ENCODE measurements at regions not wholly inside any gene's neighbourhood (a gene's known extent, or its start where the extent isn't known, plus 50 kb on each side); places are given as distances from the start of the nearest gene placed in this dataset.

- Mint-ChIP-seq H3K27me3 (ENCODE audit: low read depth in 3 of 3) (no peaks in the 10 kb centered on the region), H3K4me1 (no peaks in the 10 kb centered on the region), H3K36me3 (no peaks in the 10 kb centered on the region), H3K9me3 (peaks cover 0 to 7% (median 0%) of the 10 kb centered on the region in 6 donors), H3K27ac (no peak overlapping the region), H3K4me3 (no peak overlapping the region)
- DNase-seq = no peak
Observed at GRCh38 chr11:109752212-109752825, 330.3 kb downstream of the C11orf87 start.

- H3K4me1 Mint-ChIP-seq = no peaks in the 10 kb centered on the region
- no peaks in the 10 kb centered on the region for H3K36me3 Mint-ChIP-seq
- no peak overlapping the region for H3K4me3 Mint-ChIP-seq
- H3K27me3 Mint-ChIP-seq (ENCODE audit: low read depth in 3 of 3) = no peaks in the 10 kb centered on the region
- no peak for DNase-seq
- no peak overlapping the region for H3K27ac Mint-ChIP-seq
- peaks cover 0 to 11% (median 2%) of the 10 kb centered on the region in 6 donors for H3K9me3 Mint-ChIP-seq
Observed at GRCh38 chr11:109756521-109756920, 334.5 kb downstream of the C11orf87 start.

- Mint-ChIP-seq H3K9me3 (peaks cover 0 to 11% (median 2%) of the 10 kb centered on the region in 6 donors), H3K36me3 (no peaks in the 10 kb centered on the region), H3K27ac (no peak overlapping the region), H3K4me1 (no peaks in the 10 kb centered on the region), H3K4me3 (no peak overlapping the region), H3K27me3 (ENCODE audit: low read depth in 3 of 3) (no peaks in the 10 kb centered on the region)
- DNase-seq = no peak
Observed at GRCh38 chr11:109756951-109757350, 335.0 kb downstream of the C11orf87 start.

- Mint-ChIP-seq H3K9me3 (peaks cover 0 to 11% (median 5%) of the 10 kb centered on the region in 6 donors), H3K4me1 (no peaks in the 10 kb centered on the region), H3K4me3 (no peak overlapping the region), H3K36me3 (no peaks in the 10 kb centered on the region), H3K27me3 (ENCODE audit: low read depth in 3 of 3) (peaks cover 0 to 3% (median 0%) of the 10 kb centered on the region in 3 donors), H3K27ac (no peak overlapping the region)
- DNase-seq = no peak
Observed at GRCh38 chr11:109762546-109762945, 330.6 kb upstream of the ZC3H12C start.

GRCh38 chr11:109765709-109766311 is 327.4 kb upstream of the ZC3H12C start:
- no peak overlapping the region for H3K27ac Mint-ChIP-seq
- peaks cover 0 to 6% (median 2%) of the 10 kb centered on the region in 6 donors for H3K9me3 Mint-ChIP-seq
- no peak for DNase-seq
- peaks cover 0 to 3% (median 2%) of the 10 kb centered on the region in 3 donors for H3K27me3 Mint-ChIP-seq (ENCODE audit: low read depth in 3 of 3)
- H3K4me3 Mint-ChIP-seq = no peak overlapping the region
- H3K4me1 Mint-ChIP-seq = no peaks in the 10 kb centered on the region
- no peaks in the 10 kb centered on the region for H3K36me3 Mint-ChIP-seq

GRCh38 chr11:109769858-109770257 is 323.3 kb upstream of the ZC3H12C start:
- H3K4me1 Mint-ChIP-seq = no peaks in the 10 kb centered on the region
- no peak overlapping the region for H3K27ac Mint-ChIP-seq
- H3K4me3 Mint-ChIP-seq = no peak overlapping the region
- peaks cover 0 to 2% (median 2%) of the 10 kb centered on the region in 3 donors for H3K27me3 Mint-ChIP-seq (ENCODE audit: low read depth in 3 of 3)
- H3K36me3 Mint-ChIP-seq = no peaks in the 10 kb centered on the region
- peaks cover 0 to 6% (median 2%) of the 10 kb centered on the region in 6 donors for H3K9me3 Mint-ChIP-seq
- DNase-seq = no peak

- no peak overlapping the region for H3K4me3 Mint-ChIP-seq
- peaks cover 0 to 8% (median 2%) of the 10 kb centered on the region in 6 donors for H3K9me3 Mint-ChIP-seq
- DNase-seq = no peak
- H3K36me3 Mint-ChIP-seq = no peaks in the 10 kb centered on the region
- no peak overlapping the region for H3K27ac Mint-ChIP-seq
- no peaks in the 10 kb centered on the region for H3K4me1 Mint-ChIP-seq
- peaks cover 0 to 2% (median 2%) of the 10 kb centered on the region in 3 donors for H3K27me3 Mint-ChIP-seq (ENCODE audit: low read depth in 3 of 3)
Observed at GRCh38 chr11:109770323-109770722, 322.9 kb upstream of the ZC3H12C start.

- Mint-ChIP-seq H3K27me3 (ENCODE audit: low read depth in 3 of 3) (peaks cover 0 to 2% (median 2%) of the 10 kb centered on the region in 3 donors), H3K9me3 (peaks cover 0 to 13% (median under 1%) of the 10 kb centered on the region in 6 donors), H3K27ac (no peak overlapping the region), H3K4me3 (no peak overlapping the region), H3K36me3 (no peaks in the 10 kb centered on the region), H3K4me1 (no peaks in the 10 kb centered on the region)
- DNase-seq = no peak
Observed at GRCh38 chr11:109772892-109773291, 320.3 kb upstream of the ZC3H12C start.

- Mint-ChIP-seq H3K9me3 (peaks cover 0 to 10% (median 2%) of the 10 kb centered on the region in 6 donors), H3K27me3 (ENCODE audit: low read depth in 3 of 3) (peaks cover 0 to 2% (median 0%) of the 10 kb centered on the region in 3 donors), H3K4me3 (no peak overlapping the region), H3K27ac (no peak overlapping the region), H3K36me3 (no peaks in the 10 kb centered on the region), H3K4me1 (no peaks in the 10 kb centered on the region)
- no peak for DNase-seq
Observed at GRCh38 chr11:109775686-109776085, 317.5 kb upstream of the ZC3H12C start.

GRCh38 chr11:109783014-109783413 is 310.2 kb upstream of the ZC3H12C start:
- H3K9me3 Mint-ChIP-seq = peaks cover 0 to 13% (median under 1%) of the 10 kb centered on the region in 6 donors
- DNase-seq = no peak
- H3K27ac Mint-ChIP-seq = no peak overlapping the region
- no peaks in the 10 kb centered on the region for H3K36me3 Mint-ChIP-seq
- no peaks in the 10 kb centered on the region for H3K4me1 Mint-ChIP-seq
- peaks cover 0 to 1% (median 0%) of the 10 kb centered on the region in 3 donors for H3K27me3 Mint-ChIP-seq (ENCODE audit: low read depth in 3 of 3)
- no peak overlapping the region for H3K4me3 Mint-ChIP-seq

- Mint-ChIP-seq H3K36me3 (no peaks in the 10 kb centered on the region), H3K27ac (no peak overlapping the region), H3K9me3 (peaks cover 0 to 14% (median 0%) of the 10 kb centered on the region in 6 donors), H3K4me3 (no peak overlapping the region), H3K27me3 (ENCODE audit: low read depth in 3 of 3) (peaks cover 0 to 1% (median 0%) of the 10 kb centered on the region in 3 donors), H3K4me1 (no peaks in the 10 kb centered on the region)
- DNase-seq = no peak
Observed at GRCh38 chr11:109783840-109784239, 309.4 kb upstream of the ZC3H12C start.

- H3K27me3 Mint-ChIP-seq (ENCODE audit: low read depth in 3 of 3) = peaks cover 0 to 1% (median 0%) of the 10 kb centered on the region in 3 donors
- no peaks in the 10 kb centered on the region for H3K36me3 Mint-ChIP-seq
- DNase-seq = no peak
- H3K4me3 Mint-ChIP-seq = no peak overlapping the region
- H3K4me1 Mint-ChIP-seq = no peaks in the 10 kb centered on the region
- no peak overlapping the region for H3K27ac Mint-ChIP-seq
- H3K9me3 Mint-ChIP-seq = peaks cover 0 to 14% (median 0%) of the 10 kb centered on the region in 6 donors
Observed at GRCh38 chr11:109784536-109784935, 308.7 kb upstream of the ZC3H12C start.

- no peak for DNase-seq
- H3K4me1 Mint-ChIP-seq = no peaks in the 10 kb centered on the region
- peaks cover 0 to 13% (median 0%) of the 10 kb centered on the region in 6 donors for H3K9me3 Mint-ChIP-seq
- no peaks in the 10 kb centered on the region for H3K36me3 Mint-ChIP-seq
- peaks cover 0 to 1% (median 0%) of the 10 kb centered on the region in 3 donors for H3K27me3 Mint-ChIP-seq (ENCODE audit: low read depth in 3 of 3)
- H3K4me3 Mint-ChIP-seq = no peak overlapping the region
- H3K27ac Mint-ChIP-seq = no peak overlapping the region
Observed at GRCh38 chr11:109785198-109785597, 308.0 kb upstream of the ZC3H12C start.

- no peak overlapping the region for H3K4me3 Mint-ChIP-seq
- H3K36me3 Mint-ChIP-seq = no peaks in the 10 kb centered on the region
- no peak for DNase-seq
- no peak overlapping the region for H3K27ac Mint-ChIP-seq
- H3K27me3 Mint-ChIP-seq (ENCODE audit: low read depth in 3 of 3) = peaks cover 0 to 1% (median 0%) of the 10 kb centered on the region in 3 donors
- H3K9me3 Mint-ChIP-seq = peaks cover 0 to 9% (median 0%) of the 10 kb centered on the region in 6 donors
- H3K4me1 Mint-ChIP-seq = no peaks in the 10 kb centered on the region
Observed at GRCh38 chr11:109785714-109786113, 307.5 kb upstream of the ZC3H12C start.

All from immature natural killer cell (primary cell).